ENCODE measurements at regions not wholly inside any gene's neighbourhood (a gene's known extent, or its start where the extent isn't known, plus 50 kb on each side); places are given as distances from the start of the nearest gene placed in this dataset.
"Not testable (repeated sequence)": the region's sequence is repeated elsewhere in the genome, so short reads cannot be mapped to it uniquely, and the experiment has no call there.

DNA sequence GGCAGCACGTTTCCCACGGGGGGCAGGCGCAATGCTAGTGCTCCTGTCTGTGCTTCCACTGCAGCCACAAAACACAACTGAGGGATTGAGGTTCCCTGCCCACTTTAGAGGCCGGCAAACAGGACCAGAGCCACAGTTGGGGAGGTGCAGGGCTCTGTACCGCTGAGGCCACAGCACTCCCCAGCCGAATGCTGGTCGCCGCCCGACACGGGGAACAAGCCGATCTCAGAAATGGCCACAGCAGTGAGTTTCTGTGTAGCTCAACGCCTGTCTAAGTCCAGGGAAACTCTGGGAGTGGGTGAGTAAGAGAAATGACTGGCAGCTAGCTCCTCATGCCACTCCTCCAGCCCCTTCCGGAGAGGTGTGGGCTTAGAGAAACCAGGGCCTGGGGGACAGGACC is 194.0 kb upstream of the VWC2 start:
- no peaks in the 10 kb centered on the region for H3K4me1 Mint-ChIP-seq (ENCODE audit: low read depth)
- H3K27ac Mint-ChIP-seq = no peak overlapping the region
- no peaks in the 10 kb centered on the region for H3K36me3 Mint-ChIP-seq (ENCODE audit: insufficient read depth in 2 of 2)
- H3K4me3 Mint-ChIP-seq = no peak overlapping the region
- H3K9me3 Mint-ChIP-seq = peaks cover 2 to 6% of the 10 kb centered on the region in 2 donors
- H3K27me3 Mint-ChIP-seq (ENCODE audit: low read depth) = no peaks in the 10 kb centered on the region
- DNase-seq (no peak), ATAC-seq (replicated peaks in 1 of 2) (no peak)

DNA sequence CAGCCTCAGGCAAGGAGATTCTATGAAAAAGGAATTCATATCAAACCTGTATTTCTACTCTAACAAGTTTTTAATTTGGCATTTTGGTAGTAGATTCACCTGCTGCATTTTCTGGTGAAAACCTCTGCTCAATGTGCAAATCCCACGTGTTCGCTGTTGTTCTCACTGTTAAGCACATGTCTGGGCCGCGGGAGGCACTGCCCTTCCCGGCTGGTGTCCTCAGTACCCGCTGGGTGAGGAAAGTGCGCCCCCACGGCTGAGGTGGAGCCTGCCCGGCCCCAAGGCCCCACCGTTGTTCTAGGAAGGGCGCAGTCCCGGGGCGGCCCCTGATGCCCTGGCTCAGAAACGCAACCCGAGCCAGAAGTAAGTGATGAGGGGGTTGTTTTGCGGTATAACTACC is 193.4 kb upstream of the VWC2 start:
- Mint-ChIP-seq H3K27me3 (ENCODE audit: low read depth) (no peaks in the 10 kb centered on the region), H3K9me3 (peaks cover 2 to 6% of the 10 kb centered on the region in 2 donors), H3K4me3 (no peak overlapping the region), H3K36me3 (ENCODE audit: insufficient read depth in 2 of 2) (no peaks in the 10 kb centered on the region), H3K27ac (no peak overlapping the region), H3K4me1 (ENCODE audit: low read depth) (no peaks in the 10 kb centered on the region)
- DNase-seq (no peak), ATAC-seq (replicated peaks in 1 of 2) (no peak)

DNA sequence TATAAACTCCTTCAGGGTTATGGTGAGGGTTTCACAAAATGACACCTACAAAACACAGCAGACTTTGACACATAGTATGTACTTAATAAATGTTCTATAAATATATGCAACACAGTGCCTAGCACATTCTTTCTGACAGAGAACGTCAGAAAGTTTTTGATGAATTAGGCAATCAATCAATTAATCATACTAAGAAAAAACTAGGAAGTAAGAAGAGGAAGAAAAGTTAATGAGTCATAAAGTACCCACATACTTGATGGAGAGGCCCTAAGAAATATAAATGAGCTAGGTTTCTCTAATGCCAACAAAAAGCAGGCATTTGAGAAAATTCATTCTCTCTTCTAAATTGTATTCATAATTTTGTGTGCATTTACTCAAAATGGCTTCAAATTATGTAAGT is 192.7 kb upstream of the VWC2 start:
- H3K4me1 Mint-ChIP-seq (ENCODE audit: low read depth) = no peaks in the 10 kb centered on the region
- H3K27me3 Mint-ChIP-seq (ENCODE audit: low read depth) = no peaks in the 10 kb centered on the region
- no peak overlapping the region for H3K27ac Mint-ChIP-seq
- H3K9me3 Mint-ChIP-seq = peaks cover 2 to 6% of the 10 kb centered on the region in 2 donors
- no peaks in the 10 kb centered on the region for H3K36me3 Mint-ChIP-seq (ENCODE audit: insufficient read depth in 2 of 2)
- DNase-seq (no peak), ATAC-seq (replicated peaks in 1 of 2) (no peak)
- no peak overlapping the region for H3K4me3 Mint-ChIP-seq

DNA sequence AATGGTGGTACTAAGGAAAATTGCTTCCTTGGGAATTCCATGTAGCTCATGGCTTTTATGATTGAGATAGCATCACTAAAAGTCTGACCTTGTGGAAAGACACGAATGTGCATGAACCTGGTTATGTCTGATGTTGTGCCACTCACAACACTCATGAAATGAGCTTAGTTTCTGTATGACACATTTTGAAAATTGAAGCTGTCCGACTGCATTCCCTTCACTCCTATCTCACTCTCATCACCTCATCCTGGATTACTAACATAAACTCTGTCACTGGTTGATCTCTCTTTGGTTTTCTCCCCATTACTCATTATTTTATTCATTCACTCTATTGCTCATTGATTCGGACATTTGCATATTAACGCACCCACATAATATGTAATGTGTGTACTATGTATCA is 190.0 kb upstream of the VWC2 start:
- no peak for ATAC-seq (replicated peaks in 1 of 2)
- Mint-ChIP-seq H3K4me1 (ENCODE audit: low read depth) (no peaks in the 10 kb centered on the region), H3K9me3 (peaks cover 2 to 6% of the 10 kb centered on the region in 2 donors), H3K27ac (no peak overlapping the region), H3K36me3 (ENCODE audit: insufficient read depth in 2 of 2) (no peaks in the 10 kb centered on the region), H3K27me3 (ENCODE audit: low read depth) (no peaks in the 10 kb centered on the region), H3K4me3 (no peak overlapping the region)
- DNase-seq = no peak

DNA sequence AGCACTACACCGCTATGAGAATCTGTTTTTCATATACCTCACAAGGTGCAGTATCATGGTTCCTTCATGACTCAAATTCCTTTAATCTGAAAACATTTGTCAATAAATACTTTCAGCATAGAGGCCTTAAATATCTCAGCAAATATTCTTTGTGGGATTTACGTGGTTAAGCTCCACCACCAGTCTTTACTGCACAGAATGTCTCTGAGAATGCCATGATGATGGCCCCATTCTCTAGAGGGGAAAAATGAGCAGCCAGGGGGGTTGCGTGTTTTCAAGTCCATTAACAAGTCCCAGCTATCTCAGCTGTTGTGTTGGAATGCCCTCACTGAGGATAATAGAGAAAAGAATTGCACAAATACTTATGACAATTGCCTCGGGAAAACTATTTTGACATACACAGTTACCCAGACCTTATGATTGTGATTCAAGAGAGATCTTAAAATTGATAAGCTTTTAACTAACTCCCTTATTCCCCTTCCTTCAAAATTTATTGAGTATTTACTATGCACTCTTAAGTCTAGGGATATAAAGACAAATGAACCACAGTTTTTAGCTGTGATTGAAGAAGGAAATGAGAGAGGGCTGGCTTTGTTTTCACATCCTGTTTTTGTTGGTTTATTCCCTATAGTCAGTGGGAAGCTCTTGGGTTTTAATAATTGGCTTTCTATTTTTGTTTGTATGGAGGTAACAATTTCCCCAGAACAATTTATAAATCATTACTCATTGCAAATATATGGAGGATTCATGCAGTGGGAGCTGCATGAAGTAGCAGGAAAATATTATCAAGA is 176.5 kb upstream of the VWC2 start:
- Mint-ChIP-seq H3K36me3 (ENCODE audit: insufficient read depth in 2 of 2) (peaks cover 0 to 2% of the 10 kb centered on the region in 2 donors), H3K9me3 (peaks cover 0 to 3% of the 10 kb centered on the region in 2 donors), H3K27me3 (ENCODE audit: low read depth) (no peaks in the 10 kb centered on the region), H3K4me1 (ENCODE audit: low read depth) (no peaks in the 10 kb centered on the region), H3K4me3 (no peak overlapping the region), H3K27ac (no peak overlapping the region)
- DNase-seq (no peak), ATAC-seq (replicated peaks in 1 of 2) (no peak)

DNA sequence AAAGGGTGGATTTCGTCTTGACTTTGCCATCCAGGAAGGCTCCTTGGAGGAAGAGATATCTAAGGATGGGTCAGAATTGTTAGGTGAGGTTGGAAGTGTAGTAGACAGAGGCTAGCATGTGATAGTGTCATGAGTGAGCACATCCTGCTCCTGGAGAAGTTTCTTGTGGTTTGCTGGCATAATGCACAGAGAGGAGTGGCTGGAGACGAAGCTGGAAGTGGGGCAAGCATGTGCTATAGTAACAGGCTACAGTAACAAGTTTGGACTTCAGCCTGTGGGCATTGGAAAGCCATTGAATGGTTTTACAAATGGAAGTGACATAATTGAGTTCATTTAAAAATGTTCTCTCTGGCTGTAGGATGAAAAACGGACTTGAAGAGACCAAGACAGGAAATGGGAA is 175.6 kb upstream of the VWC2 start:
- Mint-ChIP-seq H3K4me1 (ENCODE audit: low read depth) (no peaks in the 10 kb centered on the region), H3K27ac (no peak overlapping the region), H3K27me3 (ENCODE audit: low read depth) (no peaks in the 10 kb centered on the region), H3K36me3 (ENCODE audit: insufficient read depth in 2 of 2) (peaks cover 0 to 2% of the 10 kb centered on the region in 2 donors), H3K4me3 (no peak overlapping the region), H3K9me3 (peaks cover 0 to 3% of the 10 kb centered on the region in 2 donors)
- ATAC-seq (replicated peaks in 1 of 2) (no peak), DNase-seq (no peak)

DNA sequence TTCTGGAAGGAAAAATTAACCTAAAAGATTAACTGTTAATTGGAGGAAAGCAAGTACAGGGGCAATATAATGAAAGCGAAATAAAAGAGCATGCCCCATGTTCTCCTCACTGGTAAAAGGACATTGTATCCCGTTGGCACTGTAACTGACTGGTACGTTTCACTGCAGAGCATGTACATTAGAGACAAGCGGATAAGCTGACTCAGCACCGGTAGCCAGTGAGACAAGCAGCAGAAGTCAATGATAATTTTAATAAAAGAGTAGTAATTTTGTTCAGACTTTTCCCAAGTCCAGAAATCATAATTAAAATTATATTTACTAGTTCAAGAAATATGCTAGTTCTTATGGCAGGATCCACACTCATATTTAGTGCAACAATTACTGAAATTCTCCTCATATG is 161.5 kb upstream of the VWC2 start:
- H3K4me1 Mint-ChIP-seq (ENCODE audit: low read depth) = no peaks in the 10 kb centered on the region
- no peak overlapping the region for H3K4me3 Mint-ChIP-seq
- peaks cover 0 to 4% of the 10 kb centered on the region in 2 donors for H3K9me3 Mint-ChIP-seq
- no peaks in the 10 kb centered on the region for H3K27me3 Mint-ChIP-seq (ENCODE audit: low read depth)
- no peak for ATAC-seq (replicated peaks in 1 of 2)
- no peaks in the 10 kb centered on the region for H3K36me3 Mint-ChIP-seq (ENCODE audit: insufficient read depth in 2 of 2)
- no peak for DNase-seq
- H3K27ac Mint-ChIP-seq = no peak overlapping the region

DNA sequence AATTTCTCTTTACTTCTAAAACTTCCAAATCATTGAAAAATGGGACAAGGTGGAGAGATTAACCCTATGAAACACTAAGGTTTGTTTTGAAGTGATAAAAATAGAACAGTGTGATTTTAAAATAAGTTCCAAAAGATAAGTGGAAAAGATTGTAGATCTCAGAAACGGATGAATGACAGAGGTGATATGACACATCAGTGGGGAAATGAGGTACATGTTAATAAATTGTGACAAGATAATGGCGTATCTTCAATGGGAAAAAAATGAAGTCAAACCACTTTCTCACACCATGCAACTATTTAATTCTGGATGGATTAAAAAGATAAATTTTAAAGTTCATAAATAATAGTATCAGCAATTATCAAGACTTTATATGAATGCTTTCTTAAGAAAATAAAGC is 159.7 kb upstream of the VWC2 start:
- Mint-ChIP-seq H3K9me3 (peaks cover 2 to 4% of the 10 kb centered on the region in 2 donors), H3K27ac (no peak overlapping the region), H3K27me3 (ENCODE audit: low read depth) (no peaks in the 10 kb centered on the region), H3K4me3 (no peak overlapping the region), H3K4me1 (ENCODE audit: low read depth) (no peaks in the 10 kb centered on the region), H3K36me3 (ENCODE audit: insufficient read depth in 2 of 2) (no peaks in the 10 kb centered on the region)
- ATAC-seq (replicated peaks in 1 of 2) = no peak
- no peak for DNase-seq

DNA sequence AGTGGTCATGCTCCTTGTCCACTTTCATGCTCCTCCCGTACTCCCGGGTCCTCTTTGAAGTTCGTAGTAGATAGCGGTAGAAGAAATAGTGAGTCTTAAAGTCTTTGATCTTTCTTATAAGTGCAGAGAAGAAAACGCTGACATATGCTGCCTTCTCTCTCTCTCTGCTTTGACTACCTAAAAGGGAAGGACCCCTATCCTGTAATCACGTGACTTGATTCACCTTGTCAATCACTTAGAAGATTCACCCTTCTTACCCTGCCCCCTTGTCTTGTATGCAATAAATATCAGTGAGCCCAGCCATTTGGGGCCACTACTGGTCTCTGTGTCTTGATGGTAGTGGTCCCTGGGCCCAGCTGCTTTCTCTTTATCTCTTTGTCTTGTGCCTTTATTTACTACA is 158.5 kb upstream of the VWC2 start:
- not testable (repeated sequence) for H3K4me1 Mint-ChIP-seq (ENCODE audit: low read depth); H3K9me3 Mint-ChIP-seq; H3K36me3 Mint-ChIP-seq (ENCODE audit: insufficient read depth in 2 of 2); H3K27ac Mint-ChIP-seq; ATAC-seq (replicated peaks in 1 of 2); H3K4me3 Mint-ChIP-seq; H3K27me3 Mint-ChIP-seq (ENCODE audit: low read depth); DNase-seq

DNA sequence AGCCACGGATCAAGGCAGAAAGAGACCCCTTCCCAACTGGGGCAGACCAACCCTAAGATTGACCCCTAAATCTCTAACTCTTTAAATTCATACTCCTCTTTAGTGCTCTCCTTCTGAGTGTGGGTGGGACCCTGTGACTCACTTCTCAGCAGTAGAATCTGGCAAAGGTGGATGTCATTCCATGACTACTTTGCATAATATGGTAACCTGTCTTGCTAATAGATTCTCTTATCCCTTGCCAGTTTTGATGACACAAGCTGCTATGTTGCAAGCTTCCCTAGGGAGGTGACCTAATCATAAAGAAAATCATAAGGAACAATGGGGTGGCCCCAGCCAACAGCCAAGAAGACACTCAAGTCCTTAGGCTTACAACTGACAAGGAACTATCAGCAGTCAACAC is 155.4 kb upstream of the VWC2 start:
- H3K4me1 Mint-ChIP-seq (ENCODE audit: low read depth) = no peaks in the 10 kb centered on the region

DNA sequence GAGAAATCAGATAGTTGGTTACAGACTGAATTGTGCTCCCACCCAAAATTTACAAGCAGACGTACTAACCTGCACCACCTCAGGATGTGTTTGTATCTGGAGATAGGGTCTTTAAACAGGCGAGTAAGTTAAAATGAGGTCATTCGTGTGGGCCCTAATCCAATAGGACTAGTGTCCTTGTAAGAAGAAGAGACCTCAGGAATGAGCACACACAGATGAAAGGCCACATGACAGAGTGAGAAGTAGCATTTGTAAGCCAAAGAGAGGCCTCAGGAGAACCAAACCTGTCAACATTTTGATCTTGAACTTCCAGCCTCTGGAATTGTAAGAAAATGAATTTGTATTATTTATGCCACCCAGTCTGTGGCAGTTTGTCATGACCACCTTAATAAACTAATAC is 149.5 kb upstream of the VWC2 start:
- DNase-seq (no peak), ATAC-seq (replicated peaks in 1 of 2) (no peak)
- Mint-ChIP-seq H3K27me3 (ENCODE audit: low read depth) (no peaks in the 10 kb centered on the region), H3K36me3 (ENCODE audit: insufficient read depth in 2 of 2) (no peaks in the 10 kb centered on the region), H3K4me1 (ENCODE audit: low read depth) (no peaks in the 10 kb centered on the region), H3K4me3 (no peak overlapping the region), H3K27ac (no peak overlapping the region), H3K9me3 (peaks cover 2 to 4% of the 10 kb centered on the region in 2 donors)

More for the DNA sequence above, 155.4 kb upstream of the VWC2 start:
- H3K27me3 Mint-ChIP-seq (ENCODE audit: low read depth) = no peaks in the 10 kb centered on the region
- H3K4me3 Mint-ChIP-seq = no peak overlapping the region
- peaks cover 4 to 6% of the 10 kb centered on the region in 2 donors for H3K9me3 Mint-ChIP-seq
- no peak overlapping the region for H3K27ac Mint-ChIP-seq
- no peaks in the 10 kb centered on the region for H3K36me3 Mint-ChIP-seq (ENCODE audit: insufficient read depth in 2 of 2)
- DNase-seq (no peak), ATAC-seq (replicated peaks in 1 of 2) (no peak)

DNA sequence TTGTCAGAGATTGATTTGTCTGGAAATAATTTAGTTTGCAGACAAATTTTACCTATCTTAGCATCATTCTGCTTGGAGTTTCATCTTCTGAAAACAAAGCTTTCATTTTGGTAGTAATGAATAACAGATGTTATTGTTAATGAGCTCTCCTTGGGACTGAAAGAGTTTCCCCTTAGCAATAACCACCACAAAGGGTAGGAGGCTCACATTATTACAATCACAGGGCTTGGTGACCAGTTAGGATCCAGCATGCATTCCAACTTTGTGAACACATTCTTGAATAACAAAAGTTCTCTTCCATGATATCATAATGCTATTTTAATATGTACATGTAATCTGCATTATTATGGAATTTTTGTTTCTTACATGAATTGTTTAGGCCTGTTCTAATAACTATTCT is 148.8 kb upstream of the VWC2 start:
- Mint-ChIP-seq H3K4me3 (no peak overlapping the region), H3K9me3 (peaks cover 2 to 4% of the 10 kb centered on the region in 2 donors), H3K36me3 (ENCODE audit: insufficient read depth in 2 of 2) (no peaks in the 10 kb centered on the region), H3K27me3 (ENCODE audit: low read depth) (no peaks in the 10 kb centered on the region), H3K27ac (no peak overlapping the region), H3K4me1 (ENCODE audit: low read depth) (no peaks in the 10 kb centered on the region)
- DNase-seq (no peak), ATAC-seq (replicated peaks in 1 of 2) (no peak)

DNA sequence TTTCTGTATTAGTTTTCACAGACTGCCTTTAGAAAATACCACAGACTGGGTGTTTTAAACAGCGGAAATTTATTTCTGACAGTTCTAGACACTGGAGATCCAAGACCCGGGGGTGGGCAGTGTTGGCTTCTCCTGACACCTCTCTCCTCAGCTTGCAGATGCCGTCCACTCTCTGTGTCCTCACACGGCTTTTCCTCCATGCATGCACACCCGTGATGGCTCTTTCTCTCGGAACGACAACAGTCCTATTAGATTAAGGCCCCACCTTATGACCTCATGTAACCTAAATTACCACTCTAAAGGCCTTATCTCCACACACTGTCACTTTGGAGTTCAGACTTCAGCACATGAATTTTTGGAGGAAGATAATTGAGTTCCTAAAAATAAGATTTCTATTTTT is 142.9 kb upstream of the VWC2 start:
- Mint-ChIP-seq H3K27ac (no peak overlapping the region), H3K9me3 (no peaks in the 10 kb centered on the region), H3K27me3 (ENCODE audit: low read depth) (no peaks in the 10 kb centered on the region), H3K36me3 (ENCODE audit: insufficient read depth in 2 of 2) (no peaks in the 10 kb centered on the region), H3K4me3 (no peak overlapping the region), H3K4me1 (ENCODE audit: low read depth) (no peaks in the 10 kb centered on the region)
- no peak for ATAC-seq (replicated peaks in 1 of 2)
- no peak for DNase-seq
